ENCODE measurements at regions not wholly inside any gene's neighbourhood (a gene's known extent, or its start where the extent isn't known, plus 50 kb on each side); places are given as distances from the start of the nearest gene placed in this dataset.
"Not testable (repeated sequence)": the region's sequence is repeated elsewhere in the genome, so short reads cannot be mapped to it uniquely, and the experiment has no call there.

DNA sequence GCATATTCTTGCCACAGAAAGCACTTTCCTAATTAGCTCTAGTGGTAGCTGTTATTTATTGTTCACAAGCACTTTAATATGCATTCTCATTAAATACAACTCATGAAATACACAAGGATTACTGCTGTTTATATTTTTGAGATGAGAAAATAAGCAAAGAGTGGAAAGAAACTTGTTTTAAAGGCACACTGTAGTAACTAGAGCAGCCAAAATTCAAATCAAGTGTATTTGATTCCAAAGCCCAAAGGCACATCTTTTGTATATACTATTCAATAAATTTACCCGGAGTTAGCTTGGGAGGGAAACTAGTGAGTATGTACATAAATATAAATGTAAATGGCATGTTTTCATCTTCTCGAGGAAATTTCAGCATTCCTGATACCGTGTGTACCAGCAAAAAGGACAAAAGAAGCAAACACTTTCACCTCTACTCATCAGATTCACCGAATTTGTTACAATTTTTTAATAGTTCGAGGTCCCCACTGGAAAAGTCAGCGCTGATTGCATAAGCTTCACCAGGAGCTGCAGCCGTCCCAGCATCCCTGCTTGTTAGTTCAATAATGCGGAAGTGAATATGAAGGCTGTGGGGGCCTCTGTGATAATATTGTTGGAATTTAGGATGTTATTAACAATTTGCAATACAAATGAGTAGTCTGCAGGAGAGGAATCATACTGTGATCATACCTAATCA, 371.6 kb upstream of the MON1B start:
- FAIRE-seq, result no peak

DNA sequence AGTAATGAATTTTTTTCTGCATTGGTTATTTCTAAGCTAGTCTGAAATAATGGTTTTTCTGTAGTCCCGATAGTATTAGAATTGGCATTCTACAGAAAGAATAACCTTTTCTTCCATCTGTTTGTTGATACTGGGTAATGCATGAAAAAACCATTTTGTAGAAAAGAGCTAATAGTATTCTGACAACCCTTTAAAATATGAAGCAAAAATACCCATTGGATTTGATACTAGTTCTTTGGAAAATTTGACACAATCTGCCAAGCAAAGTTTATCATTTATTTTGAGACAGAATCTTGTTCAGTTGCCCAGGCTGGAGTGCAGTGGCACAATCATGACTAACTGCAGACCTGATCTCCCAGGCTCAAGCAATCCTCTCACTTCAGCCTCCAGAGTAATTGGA, 366.8 kb upstream of the MON1B start:
- FAIRE-seq, result no peak

DNA sequence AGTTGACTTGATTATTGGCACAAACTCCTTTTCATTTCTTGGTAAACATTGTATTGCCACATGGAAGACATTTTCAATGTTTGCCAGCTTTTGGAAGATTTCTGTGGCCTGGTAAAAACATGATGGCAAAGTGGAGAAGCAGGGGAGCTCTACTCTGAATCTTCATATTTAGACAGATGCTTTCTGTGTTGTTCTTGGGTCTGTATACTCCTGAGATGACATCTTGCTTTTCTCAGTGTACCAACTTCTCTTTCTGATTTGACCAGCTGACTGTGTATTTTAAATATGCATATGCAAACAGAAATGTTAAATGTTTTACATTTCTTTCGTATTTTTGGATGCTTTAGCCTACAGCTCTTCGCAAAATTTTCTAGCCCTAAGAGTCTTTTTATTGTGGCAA, 366.2 kb upstream of the MON1B start:
- no peak for FAIRE-seq

DNA sequence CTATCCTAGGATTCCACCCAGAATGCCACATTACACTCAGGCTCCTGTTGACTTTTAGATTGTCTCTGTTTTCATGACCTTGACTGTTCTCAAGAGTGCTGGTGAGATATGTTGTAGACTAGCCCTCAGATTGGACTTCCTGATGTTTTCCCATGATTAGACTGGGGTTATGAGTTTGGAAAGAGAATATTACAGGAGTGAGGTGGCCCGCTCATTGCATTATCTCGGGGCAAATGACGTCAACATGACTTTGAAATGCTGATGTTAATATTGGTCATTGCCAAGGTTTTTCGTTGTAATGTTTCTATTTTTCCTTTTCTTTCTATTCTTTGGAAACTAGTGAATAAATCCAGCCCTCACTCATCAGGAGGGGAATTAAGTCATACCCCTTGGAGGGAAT, 355.7 kb upstream of the MON1B start:
- no peak for FAIRE-seq

DNA sequence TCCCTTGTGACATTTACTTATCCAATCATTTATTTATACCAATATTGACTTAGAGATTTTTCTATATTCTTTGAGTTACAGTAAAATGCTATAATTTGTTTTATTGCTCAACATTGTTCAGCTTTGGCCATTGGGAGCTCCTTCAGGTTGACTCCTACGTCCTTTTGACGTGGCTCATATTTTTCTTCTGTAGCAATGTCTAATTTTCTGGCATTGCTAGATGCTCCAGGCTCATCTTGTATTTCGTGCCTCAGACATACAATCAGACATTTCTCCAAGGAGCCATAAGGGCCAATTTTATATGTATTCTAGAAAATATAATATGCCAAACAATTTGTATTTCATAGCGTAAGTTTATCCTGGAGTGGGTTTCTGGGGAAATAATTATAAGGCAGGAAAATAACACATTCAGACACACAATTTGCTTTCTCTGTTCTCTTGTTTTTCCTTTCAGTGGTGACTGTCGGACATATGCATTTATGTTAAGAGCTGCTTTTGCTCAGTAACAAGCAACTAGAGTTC, 355.1 kb upstream of the MON1B start:
- no peak for FAIRE-seq

DNA sequence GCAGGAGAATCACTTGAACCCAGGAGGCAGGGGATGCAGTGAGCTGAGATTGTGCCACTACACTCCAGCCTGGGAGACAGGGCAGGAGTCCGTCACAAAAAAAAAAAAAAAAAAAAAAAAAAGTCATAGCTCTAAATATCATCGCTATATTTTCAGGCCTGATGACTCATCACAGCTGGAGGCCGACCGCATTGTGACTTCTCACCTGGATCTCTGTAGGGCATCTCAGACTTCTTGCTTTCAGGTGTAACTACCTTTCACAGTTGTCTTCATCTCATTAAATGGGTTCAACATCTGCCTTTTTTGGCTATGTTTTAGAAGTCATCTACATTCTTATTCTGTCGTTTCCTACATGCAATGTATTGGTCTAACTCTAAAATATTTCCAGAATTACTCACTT, 353.1 kb upstream of the MON1B start:
- FAIRE-seq, result no peak

DNA sequence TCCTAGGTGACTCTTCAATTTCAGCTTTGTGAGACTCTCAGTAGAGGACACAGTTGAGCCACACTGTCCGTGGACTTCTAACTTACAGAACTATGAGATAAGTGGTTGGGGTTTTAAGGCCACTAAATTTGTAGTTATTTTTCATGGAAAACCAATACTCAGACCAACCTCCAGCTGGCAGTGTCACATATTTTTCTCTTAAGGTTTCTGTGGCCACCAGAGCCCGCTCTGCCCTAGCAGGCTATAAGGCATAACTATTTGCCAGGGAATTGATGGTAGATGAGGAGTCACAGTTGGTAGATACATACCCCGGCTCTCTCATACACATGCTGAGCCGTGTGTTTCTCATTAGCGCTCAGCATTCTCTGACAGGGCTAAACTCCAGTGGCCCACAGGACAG, 336.8 kb upstream of the MON1B start:
- FAIRE-seq, result no peak

DNA sequence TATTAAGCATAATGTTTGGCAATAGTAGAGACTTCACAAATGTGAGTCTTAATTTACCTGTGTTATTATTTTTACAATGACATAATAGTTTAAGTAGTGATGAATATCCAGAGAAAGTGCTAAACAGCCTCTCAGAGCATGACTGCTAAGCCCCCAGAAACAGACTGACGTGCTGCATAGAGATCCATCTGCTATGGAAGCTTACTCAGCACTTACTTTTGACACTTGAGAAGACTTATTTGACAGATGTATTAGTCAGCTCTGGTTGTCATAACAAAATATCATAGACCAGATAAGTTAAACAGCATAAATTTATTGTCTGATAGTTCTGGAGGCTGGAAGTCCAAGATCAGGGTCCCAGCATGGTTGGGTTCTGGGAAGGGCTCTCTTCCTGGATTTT, 334.9 kb upstream of the MON1B start:
- FAIRE-seq, result no peak

DNA sequence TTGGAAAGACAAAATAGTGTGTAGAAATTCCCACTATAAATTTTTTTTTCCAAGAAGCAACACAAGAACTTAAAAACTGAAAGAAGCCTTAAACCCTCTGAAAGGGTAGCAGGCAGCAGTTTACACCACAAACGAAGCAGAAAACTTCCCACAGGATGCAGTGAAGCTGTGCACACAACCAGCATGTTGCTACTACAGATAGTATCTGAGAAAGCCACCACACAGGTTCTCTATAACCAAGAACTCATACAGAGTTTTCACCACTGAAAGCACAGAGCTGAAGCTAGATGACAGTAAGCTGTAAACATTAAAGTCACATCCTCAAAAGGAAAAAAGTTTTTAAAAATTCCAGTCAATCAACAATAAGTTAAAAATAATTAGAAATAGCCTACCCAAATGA, 333.6 kb upstream of the MON1B start:
- FAIRE-seq, result no peak

DNA sequence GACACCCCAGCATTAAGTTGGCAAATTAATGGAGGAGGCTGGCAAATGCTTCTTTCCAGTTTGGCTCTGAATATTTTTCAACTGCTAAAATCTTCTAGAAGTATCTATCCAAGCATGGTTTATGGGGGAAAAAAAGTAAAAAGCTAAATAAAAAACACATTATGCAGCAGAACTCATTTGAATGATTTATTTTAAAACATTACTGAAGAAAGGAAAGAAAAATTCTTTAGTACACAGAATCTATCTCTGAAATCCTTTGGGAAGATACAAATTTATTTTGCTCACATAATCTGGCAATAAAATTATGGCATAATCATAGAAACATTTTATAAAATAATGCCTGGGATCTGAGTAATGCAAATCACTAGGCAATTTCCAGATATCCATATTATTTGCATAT, 328.1 kb upstream of the MON1B start:
- FAIRE-seq, result no peak

DNA sequence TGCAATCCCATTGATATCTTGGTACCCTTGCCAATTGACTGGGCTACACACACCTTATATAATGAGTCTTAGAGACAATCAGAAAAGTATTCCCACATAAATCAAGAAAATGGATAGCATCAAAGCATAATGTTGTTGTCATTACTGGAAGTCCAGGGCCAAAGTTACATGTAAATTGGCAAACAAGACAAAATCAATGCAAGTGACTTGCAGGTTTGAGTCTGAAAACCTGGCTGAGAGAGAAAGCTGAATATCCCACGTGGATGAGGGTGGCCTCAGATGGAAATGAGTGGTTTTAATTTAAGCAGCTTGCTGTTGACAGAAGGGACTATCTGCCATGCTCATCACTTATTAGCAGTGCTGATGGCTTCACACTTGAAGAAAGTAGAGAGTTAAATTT, 324.0 kb upstream of the MON1B start:
- FAIRE-seq, result no peak

DNA sequence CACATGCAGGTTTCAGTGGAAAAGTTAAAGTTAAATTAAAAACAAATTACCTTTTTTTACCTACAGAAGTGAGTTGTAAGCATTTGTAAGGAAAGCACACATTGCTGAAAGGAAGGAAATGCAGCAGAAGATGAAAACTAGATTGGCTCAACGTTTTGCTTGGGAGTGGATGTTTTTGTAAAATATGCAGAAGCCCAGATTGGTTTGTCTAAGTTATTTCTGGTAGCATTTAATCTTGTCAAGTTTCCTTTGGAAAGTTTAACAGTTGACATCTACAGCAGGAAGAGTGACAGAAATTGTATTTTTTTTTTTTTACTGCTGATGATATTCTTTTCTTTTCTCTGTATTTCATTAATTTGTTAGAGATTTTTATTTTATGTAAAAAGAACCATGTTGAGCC, 315.1 kb upstream of the MON1B start:
- no peak for FAIRE-seq

DNA sequence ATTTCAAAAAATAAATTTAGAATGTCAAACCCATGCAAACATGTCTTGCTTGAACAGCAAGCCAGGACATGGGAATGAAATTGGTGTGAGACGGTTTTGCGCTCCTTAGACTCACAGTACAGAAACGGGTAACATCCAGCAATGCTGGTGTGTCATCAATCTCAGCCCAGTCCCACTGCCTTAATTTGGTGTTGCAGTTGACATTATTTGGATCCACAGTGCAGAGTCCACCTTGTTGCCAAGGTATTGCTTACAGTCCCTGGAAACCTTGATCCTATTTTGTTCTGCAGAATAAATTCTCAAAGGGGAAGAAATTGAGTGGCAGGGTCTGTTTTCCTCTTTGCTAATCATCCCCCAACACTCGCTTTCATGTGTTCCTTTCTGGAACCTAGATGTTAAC, 311.6 kb upstream of the MON1B start:
- no peak for FAIRE-seq

DNA sequence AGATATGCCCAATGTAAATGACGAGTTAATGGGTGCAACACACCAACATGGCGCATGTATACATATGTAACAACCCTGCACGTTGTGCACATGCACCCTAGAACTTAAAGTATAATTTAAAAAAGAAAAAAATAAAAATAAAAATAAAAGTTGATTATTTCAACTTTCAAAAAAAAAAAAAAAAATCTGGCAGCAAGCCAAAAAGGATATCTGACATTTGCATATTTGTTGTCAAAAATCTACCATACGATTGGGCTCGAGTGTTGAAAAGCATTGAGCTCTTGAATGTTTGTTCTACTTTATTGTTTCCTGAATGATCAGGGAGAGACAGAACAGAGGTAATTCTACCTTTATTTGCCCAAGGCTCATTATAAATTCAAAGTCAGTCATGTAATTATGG, 310.5 kb upstream of the MON1B start:
- FAIRE-seq, result not testable (repeated sequence)

DNA sequence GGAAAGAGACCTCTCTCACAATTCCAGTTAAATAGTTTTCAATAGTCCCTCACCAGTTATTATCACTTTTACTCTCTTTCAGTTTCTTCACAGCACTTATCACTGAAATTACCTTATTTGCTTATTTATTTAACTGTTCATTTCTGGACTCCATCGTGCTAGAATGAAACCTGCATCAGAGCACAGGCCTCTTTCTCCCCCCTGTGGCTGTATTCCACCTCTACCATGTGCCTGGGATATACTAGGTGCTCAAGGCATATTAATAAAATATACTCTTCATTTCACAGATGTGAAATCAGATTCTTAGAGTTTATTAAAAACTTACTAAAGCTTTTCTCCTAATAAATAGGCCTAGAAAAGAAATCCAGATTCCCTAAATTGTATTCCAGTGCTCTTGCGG, 308.9 kb upstream of the MON1B start:
- no peak for FAIRE-seq

DNA sequence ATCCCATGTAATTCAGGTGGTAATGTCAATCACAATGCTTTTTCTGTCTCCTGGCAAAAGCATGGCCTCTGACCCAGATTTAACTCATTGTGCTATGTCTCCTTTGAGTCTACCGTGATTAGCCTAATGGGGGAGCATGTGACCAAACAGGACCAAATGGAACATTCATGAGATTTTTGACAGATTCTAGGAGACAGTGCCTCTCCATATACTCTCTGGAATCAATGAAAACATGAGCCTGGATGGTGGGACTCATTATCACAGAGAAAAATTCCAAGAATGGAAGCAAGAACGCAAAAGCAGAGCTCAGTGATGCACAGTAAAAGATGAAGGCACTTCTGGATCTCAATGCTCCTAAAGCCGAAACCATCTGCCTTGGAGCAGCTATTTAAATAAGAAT, 307.9 kb upstream of the MON1B start:
- FAIRE-seq, result no peak

DNA sequence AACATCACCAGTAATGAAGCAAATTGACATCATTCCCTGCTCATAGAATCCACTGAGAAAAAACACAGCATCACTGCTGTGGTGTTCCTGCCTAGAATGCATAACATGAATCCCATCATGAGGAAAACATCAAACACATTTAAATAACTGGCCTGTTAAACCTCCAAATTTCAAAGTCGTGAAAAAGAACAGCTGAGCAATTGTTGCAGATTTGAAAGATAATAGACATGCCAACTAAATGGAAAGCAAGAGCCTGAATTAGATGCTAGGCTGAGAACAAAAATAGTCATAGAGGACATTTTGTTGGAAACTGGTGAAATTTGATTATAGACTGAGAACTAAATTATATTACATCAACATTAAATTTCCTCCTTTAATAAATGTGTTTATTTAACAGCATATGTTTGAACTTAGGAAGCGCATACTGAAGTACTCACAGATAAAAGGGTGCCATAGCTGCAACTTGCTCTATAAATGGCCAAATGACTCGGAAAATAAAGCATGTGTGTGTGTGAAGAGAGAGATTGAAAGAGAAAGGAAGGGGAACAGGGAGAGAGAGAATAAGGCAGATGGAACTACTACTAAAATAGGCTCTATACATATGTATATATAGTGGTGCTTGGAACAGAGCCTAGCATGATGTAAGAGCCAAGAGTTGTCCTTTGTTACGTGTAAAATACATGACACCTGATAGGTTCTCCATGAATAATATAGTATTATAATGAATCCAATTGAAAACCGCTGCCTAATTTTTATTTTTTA, 305.0 kb upstream of the MON1B start:
- FAIRE-seq, result no peak

DNA sequence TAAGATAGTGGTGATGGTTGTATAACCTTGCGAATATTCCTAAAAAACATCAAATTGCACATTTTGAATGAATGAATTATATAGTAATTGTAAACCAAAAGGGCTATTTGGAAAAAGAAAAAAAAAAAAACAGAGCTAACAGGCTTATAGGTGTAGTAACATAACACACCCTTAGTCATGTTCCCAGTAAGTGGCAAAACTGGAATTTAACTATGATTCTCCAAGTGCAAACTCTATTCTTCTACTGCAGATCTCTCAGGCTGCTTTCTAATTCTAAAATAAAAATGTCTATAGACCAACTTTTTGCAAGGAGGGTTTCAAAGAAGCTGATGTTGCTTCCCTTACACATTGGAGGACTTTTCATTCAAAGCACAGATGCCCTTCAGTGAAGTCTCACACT, 293.2 kb upstream of the MON1B start:
- no peak for FAIRE-seq

DNA sequence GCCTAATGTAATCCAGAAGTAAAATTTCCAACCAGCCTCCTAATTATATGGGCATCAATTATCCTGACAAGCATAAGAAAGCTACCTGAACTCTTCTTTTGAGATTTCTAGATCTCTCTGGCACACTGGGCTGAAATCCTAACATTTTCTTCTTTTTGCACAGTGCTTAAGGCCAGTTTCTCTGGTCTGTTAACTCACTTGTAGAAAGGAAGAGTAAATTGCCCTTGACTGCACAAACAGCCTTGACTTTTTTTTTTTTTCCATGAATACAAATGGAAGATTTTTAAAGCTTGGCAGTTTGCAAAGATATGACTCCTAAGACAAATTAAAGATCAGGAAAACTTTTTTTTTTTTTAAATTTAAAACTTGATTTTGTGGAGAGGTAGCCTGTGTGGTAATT, 291.2 kb upstream of the MON1B start:
- no peak for FAIRE-seq

DNA sequence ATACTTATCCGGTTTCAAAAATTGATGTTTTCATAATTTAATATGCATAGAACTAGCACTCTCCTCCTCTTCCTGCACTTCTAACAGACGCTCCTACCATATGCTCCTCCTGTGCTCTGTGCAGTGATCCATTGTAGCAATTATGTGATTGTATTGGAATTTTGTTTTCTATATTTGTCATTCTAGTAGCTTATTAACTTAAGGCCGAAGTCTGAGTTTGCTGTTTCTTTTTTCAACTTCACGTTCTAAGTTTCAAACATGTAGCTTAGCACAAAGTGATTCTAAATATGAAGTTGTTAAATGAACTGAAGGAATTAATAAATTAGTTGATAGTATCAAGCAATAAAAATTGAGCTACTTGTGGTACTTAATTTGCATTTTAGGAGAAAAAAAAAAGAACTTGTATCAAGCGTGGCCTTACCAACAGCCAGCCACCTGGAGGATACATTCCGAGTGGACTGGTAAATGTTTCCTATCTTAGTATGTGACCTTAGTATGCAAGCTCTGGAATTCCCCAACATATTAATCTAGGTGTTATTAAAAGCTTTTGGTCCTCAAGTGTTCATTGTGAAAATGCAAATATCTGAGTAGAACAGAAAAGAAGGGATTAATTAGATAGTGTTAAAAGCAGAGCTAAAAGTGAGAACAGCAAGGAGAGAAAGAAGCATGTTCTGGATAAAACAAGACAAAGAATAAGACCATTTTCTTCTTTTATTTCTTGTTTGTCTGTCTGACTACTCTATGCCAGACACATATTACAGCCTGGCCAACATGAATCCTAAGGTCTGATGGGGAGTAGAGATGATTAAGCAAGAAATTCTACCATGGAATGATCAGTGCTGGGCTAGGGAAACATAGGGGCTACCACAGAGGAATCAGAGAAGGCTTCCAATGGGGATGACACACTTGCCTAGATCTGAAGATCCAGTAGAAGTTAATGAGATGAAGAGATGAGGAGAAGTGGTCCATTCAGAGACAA, 290.4 kb upstream of the MON1B start:
- no peak for FAIRE-seq

DNA sequence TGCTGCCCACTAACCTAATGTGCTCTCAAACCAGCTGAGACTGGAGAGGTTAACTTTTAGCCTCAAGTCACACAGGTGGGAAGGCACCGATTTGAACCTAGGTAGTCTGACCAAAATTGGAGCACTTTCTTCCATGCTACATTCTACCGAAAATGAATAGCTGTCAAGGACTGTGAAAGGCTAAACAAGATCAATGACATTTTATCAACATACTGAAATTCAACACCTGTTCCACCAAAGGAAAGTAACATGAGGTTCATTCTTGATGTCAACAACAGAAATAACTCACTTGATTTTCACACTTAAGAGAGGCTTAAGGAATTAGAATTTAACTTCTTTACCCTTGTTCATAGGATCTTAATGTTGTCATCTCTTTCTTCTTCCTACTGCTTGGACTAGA, 284.4 kb upstream of the MON1B start:
- FAIRE-seq, result no peak

DNA sequence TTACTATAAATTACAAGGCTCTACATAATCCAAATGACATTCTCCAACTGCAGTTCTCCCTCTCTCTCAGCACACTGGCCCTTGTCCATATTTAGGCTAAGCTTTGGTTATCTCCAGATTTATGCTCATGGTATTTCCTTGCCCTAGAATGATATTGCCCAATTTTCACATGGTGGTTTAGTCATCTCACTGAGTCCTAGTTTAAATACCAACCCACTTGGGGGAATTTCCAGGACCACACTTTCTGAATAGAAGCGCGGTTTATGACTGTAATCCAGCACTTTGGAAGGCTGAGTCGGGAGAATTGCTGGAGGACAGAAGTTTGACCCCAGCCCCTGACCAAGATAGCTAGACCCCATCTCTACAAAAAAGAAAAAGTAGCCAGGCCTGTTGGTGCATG, 280.1 kb upstream of the MON1B start:
- FAIRE-seq, result no peak

DNA sequence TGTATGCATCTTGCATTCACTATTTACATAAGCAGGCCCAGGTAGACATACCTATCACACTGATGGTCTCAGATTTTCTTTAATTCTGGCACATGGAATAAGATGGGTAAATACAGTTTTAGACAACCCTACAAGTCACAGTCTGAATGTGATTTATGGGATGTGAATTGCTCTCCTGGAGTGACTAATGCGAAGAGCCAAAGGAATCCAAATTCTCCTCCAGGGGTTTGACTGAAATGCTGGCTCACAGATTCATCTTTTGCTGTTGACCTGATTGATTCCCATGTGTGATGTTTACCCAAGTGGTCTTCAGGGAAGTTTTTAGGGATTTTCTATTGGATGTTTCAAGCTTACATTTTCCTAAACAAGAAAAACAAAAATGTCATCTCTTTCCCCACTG, 277.9 kb upstream of the MON1B start:
- no peak for FAIRE-seq

DNA sequence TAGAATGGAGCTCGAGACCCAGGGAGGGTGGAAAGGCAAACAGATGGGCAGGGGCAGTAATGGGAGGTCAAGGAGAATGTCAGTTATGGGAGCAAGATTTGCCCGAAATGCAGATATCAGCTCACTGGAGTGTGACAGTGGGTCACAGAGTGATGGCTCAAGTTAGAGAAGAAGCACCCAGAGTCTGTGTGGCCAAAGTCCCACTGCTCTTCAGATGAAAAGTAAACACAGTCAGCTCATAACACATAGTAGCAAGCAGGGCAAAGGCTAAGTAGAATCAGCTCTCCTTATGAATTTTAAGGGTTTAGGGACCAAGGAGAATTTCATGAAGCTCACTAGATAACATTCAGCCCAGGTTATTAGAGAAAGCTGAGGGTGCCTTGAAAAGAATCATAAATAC, 264.9 kb upstream of the MON1B start:
- FAIRE-seq, result no peak
